SW 1271 (cell line): ENCODE measurements at regions not wholly inside any gene's neighbourhood (a gene's known extent, or its start where the extent isn't known, plus 50 kb on each side); places are given as distances from the start of the nearest gene placed in this dataset.

ENCODE experiments used
- DNase-seq, 2 experiments: peaks; one replicate each; lab custom pipeline; 2025; lab: John Stamatoyannopoulos, UW

DNA sequence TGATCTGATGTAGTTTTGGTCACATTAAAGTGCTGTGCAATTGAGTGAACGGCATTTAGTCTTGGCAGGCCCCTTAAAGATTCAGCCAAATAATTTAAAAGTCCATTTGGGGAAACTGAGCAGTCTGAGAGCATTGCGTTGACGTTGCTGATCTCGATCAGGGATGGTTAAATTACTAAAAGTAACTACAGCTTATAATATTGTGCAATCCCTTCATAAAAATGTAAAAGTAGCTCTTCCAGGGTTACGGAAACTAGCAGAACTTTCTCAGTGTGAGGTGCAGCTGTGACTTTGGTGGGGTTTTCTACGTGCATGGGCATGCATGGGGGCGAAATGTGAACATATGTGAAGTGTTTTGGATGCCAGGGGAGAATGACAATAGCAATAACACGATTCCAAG is 184.5 kb upstream of the RNF32 start:
- no peak for DNase-seq

DNA sequence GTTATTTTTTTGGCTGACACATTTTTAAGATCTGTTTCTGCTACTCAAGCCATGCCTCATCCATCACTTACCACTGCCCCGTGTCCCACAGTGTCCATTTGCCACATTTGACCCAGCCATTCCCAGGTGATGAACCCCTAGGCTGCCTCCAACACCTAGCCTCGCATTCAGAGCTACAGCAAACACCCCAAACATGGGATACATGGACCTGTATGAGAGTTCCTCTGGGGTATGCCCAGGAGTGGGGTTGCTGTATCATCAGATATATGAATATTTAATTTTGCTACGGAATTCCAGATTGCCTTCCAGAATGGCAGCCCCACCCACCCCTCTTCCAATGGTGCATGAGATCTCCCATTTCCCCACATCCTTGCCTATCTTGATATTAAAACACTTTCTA is 190.1 kb upstream of the RNF32 start:
- no peak for DNase-seq

DNA sequence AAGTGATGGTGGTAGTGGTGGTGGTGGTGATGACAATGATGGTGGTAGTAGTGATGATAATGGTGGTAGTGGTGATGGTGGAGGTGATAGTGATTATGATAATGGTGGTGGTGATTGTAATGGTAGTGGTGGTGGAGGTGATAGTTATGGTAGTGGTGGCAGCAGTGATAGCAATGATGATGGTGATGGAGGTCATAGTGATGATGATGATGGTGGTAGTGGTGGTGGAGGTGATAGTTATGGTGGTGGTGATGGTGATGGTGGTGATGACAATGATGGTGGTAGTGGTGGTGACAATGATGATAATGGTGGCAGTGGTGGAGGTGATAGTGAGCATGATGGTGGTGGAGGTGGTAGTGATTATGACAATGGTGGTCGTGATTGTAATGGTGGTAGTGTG is 191.7 kb upstream of the RNF32 start:
- no peak for DNase-seq

DNA sequence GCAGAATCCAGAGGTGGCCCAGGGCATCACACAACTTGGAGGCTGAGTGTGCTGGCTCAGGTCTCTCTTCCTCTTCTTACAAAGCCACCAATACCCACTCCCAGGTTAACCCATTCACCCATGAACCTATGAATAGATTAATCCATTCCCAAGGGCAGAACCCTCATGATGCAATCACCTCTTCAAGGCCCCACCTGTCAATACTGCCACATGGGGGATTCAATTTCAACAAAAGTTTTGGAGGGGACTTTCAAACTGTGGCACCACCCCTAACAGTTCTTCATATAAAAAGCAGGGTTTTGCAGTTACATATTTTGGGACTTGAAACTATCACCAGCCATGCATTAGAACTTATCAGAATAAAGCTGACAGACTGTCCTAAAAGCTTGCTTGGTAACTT is 193.6 kb upstream of the RNF32 start:
- no peak for DNase-seq

DNA sequence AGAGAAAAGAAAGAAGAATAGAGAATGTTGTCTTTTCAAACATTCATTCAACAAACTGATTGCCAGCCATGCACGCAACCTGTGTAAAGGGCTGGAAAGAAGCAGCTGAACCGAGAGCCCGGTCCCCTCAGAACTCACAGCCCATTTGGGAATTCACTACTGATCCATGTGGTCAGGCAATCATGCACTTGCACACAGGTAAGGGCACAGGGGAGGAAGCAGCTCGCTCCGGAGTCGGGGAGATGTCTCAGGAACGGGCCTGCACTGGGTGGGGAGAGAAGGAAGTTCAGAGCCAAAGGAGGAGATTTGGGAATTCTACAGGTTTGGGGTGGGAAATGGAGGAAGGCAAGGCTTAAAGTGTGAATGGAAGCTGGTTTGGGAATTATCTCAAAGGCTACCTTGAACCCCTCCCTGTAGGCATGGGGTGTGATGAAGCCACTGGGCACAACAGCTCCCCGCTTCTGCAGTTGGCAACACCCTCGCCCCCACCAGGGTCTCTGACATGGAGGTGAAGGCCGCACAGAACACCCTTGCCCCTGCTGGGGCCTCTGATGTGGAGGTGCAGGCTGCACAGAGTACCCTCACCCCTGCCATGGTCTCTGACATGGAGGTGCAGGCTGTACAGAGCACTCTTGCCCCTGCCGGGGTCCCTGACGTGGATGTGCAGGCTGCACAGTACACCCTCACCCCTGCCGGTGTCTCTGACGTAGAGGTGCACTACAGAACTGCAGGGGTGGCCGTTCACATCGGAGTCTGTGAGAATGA is 194.4 kb upstream of the RNF32 start:
- DNase-seq, result no peak

DNA sequence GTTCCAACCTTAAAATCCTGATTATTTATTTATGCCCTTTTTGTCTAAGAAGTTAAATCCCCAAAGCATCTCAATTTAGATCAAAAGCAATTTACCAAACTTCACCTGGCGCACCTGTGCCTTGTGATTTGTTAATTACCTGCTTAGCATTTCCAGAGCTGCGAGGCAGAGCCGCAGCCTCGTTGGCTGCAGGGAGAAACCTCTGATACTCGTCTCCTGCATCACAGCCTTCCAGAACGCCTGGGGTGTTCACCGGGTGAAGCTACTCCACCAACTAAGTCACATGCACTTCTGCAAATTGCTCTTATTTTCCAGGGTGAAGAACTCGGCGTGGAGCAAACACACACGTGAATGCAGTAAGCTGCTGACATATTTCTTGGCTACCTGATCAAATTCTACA is 198.1 kb upstream of the RNF32 start:
- DNase-seq, result no peak

DNA sequence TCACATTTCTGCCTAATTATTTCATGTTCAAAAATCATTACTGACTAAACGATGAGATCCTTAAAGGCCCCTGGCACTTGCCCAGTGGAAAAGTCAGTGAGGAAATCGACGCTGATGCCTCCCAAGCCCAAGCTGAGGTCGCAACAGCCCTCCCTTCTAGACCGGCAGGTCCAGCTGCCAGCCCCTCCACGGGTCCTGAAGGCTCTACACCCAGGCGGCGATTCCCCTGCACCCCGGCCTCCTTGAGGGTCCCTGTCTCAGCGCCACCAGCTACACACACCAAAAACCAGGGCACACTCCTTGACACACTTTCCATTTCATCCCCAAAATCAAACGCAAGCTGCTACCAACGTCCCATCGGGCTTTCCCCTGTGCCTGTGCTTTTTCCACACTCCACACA is 200.1 kb upstream of the RNF32 start:
- no peak for DNase-seq

DNA sequence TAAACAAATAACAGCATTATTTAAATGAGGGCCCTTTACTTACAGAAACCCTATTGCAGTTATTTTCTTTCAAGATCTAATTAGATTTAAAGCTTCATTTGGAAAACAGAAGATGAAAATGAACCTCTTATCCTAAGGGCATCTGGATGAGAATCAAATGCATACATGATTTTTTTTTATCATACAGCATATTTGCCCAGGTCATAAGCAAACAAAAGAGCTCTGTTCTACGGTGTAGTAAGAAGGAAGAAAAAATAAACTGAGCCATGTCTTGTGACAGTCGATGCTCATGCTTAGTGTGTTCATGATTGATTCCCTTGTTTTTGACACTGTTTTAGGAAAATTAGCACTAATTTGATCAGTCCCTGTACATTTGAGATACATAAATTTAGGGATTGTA is 202.6 kb upstream of the RNF32 start:
- DNase-seq, result no peak

DNA sequence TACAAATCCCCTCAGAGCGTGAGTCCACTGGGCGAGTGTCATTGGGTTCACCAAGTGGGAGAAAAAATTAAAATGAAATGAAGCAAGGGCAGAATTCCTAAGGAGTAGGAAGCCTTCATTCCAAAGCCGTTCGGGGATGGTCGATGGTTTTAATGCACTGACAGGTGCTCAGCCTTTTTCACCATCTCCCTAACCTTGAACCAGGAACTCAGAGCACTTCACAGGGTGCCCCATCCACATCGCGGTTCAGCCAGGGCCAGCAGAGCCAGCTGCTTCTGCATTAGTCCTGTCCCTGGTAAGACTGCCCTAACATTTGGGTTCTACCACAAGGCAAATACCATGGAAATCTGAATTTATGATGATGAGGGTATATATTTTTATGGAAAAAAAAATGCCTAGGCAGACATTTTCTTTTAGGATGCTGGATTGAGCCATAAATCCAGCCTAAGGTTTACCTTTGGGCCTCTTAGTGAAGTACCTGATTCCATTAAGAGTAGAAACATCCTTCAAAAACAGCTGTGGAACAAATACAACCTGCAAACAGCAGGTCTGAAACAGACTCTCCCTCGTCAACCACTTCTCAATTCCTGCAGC is 203.5 kb upstream of the RNF32 start:
- no peak for DNase-seq

DNA sequence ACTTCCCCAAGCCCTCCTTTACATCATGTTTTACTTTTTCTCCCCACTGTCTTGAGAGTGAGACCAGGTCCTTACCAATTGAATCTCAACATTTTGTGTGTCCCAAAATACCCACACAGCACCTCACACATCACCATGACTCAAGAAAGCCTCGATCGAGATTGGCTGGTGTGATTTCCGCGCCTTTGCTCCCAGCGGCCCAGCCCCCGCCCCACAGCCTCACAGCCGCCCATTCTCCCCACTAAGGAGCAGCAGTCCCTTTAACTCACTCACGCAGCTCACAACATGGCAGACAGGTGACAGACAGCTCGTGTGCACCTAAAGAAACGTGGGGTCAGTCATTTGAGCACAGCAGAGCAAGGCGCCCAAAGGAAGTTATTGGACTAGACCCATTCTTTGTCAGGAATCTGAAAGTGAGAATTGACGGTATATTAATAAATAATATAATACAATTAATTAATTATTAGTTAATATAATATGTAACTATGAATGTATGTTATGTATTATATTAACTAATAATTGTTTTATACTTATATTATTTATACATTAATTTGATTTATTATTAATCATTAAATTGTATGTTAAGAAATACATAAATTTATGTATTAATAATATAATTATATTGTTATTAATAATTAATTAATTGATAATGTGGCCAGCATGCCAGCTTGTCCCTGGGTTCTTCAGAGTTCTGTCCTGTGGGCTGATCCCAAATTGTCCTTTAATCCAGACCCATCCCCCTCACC is 204.9 kb upstream of the RNF32 start:
- no peak for DNase-seq

DNA sequence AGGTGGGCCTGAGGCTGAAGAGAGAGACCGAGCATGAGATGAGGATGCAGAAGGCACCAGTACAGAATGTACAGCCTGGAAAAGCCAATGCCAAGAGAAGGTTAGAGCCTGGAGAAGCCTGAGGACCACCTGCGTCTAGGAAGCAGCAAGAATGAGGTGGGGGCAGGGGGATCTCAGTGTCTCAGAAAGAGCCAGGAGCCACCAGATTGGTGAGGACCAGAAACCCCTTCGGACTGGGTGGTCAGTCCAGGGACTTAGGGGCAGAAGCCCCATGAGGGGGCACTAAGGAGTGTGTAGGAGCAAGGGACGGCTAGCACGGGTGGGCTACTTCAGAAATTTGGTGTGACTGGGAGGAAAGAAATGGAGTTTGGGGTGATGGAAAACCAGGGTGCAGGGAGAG is 205.9 kb upstream of the RNF32 start:
- DNase-seq, result no peak

DNA sequence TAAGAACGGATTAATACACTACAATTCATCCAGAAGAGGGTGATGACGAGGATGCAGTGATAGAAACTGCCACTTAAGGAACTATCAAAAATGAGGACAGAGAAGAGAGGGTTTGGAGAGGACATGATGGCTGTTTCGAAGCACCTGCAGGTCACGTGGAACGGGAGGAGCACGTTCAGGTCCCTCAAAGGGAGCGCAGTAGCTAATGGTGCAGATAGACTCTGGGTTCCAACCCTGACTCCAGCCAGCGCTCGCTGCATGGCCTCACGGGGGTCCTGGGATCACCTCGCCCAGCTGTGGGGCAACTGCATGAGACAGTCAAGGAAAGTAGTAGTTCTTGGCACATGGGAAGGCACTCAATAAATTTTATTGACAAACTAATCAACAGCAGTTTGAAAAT is 208.6 kb upstream of the RNF32 start:
- no peak for DNase-seq

DNA sequence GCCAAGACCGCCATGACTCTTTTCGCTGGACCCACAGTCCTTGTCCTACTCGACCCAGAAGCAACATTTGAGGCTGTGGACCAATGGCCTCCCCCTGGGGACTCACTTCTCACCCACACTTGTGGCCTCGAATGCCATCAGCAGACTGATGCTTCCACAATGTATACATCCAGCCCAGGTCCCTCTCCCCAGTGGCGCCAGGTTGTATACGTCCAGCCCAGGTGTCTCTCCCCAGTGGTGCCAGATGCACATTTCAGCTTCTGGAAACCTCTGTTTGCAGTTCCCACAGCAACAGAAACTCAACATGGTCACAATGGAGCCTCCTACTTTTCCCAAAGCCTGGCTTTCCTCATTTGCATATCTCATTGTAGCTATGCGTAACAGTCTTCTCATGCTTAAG is 210.5 kb upstream of the RNF32 start:
- no peak for DNase-seq

DNA sequence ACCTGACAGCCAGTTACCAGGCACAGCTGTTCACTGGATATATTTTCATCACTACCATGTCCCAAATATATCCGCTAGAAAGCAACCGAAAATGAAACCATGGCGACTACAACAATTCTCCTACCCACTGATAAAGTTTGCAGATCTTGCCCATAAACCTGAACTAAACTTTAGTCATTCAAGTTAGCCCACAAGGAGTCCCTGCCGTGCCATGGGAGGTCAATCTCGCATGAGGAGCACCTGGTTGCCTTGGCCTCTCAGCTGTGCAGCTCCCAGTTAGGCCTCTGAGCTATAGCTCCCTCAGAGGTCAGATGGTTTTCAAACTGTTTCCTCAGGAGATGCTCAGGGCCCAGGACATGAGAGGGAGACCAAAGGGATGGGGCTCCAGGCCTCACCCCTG is 211.1 kb upstream of the RNF32 start:
- no peak for DNase-seq

DNA sequence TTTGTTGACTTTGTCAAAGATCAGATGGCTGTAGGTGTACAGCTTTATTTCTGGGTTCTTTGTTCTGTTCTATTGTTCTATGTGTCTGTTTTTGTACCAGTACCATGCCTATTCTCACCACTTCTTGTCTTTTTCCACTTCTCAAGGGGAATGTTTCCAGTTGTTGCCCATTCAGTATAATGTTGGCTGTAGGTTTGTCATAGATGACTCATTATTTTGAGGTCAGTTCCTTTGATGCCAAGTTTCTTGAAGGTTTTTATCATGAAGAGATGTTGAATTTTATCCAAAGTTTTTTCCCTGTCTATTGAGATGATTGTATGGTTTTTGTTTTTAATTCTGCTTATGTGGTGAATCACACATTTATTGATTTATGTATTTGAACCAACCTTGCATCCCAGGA is 216.7 kb upstream of the RNF32 start:
- no peak for DNase-seq

DNA sequence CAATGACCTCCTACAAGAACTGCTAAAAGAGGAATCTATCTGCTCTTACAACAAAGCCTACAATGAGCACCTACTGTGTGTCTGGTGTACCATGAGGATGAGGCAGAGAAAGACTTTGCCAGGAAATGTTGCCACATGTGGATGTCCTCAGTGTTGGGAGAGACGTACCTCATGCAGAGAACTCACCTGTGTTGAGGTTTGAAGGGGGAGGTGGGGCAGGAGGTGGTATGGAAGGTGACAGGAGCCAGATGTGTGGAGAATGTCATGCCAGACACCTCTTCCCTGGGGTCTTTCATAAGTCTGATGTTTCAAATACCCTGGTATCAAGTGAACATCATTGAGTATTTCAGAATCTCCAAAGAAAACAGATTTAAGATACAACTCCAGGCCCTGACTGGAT is 220.1 kb upstream of the RNF32 start:
- no peak for DNase-seq

DNA sequence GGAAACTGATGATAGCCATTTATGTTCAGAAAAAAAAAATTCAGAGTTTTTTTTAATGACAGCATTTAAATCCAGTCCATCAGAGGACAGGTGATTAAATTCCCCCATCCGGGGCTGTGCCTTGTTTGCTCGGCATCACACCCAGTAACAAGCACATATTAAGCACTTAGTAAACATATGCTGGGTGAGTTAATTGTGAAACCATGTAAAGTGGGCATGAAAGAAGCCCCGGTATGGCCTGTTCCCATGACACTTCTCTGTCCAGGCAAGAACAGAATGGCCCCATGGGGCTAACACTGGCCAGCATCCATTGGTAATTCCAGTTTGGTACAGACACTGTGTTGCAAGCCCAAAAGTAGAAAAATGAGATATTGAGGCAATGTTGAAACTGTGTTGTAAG is 220.8 kb upstream of the RNF32 start:
- no peak for DNase-seq

DNA sequence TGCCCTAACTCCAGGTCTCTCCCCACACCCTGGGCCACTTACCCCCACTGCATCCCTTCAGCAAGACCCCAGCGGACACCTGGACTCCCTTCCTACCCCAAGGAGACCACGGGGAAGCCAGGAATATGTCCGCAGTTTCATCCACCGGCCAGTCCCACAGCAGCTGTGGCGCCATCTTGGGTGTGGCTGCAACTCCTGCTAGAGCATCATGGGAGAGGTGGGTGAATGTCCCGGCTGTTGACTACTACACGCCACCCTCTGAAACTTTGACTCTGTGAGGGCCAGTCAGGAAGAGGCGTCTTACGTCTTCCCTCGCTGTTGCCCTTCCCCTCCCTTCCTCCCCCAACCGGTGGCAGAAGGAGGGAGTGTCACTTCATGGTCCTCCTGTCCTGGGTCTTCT is 238.3 kb upstream of the RNF32 start:
- DNase-seq, result no peak

DNA sequence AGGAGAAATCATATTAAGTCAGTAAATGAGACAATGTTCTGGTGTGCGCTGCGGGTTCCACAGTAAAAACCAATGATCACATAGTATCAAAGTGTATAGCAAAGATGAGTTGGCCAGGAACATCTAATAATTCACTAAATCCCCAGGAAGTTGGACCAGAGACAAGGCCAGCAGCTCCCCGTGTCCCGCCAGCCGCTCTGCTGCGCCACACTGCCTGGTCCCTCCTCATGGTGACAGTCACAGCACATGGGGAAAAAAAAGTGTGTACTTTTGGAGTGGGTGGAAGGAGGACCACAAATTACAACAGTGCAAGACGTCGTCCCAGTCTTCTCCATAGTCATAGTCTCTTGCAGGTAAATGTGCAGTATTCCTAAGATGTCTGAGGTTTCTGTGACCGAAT is 239.0 kb upstream of the RNF32 start:
- DNase-seq, result no peak

DNA sequence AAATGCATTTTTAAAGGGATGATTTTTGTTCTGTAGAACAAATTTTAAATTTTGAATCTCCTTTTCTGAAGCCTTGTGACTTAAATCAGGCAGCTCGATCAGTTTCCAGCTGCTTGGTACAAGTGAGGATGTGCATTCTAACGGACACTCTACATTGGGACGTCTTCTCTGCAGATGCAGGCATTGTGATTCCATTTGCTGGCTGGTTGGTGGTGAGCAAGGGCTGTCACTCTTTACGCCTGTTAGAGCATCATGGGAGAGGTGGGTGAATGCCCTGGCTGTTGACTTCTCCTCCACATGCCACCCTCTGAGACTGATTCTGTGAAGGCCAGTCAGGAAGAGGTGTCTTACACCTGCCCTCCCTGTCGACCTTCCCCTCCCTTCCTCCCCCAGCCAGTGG is 240.5 kb upstream of the RNF32 start:
- no peak for DNase-seq

DNA sequence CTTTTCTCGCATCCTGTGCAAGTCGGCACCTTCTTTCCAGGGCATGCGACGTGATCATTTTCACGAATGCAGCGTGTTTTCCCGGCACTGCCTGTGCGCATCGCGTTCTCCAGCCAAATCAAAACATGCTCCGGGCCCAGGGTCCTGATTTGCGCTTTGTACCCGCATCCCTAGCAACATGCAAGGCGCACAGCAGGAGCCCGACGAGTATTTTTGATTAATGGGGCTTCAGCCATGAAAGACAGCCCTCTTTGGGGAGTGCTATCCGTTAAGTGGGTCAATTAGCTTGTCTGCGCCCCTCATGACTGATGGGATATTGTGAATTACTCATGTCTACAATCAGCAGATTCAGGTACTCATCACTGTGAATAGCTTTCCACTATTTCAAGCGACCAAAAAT is 243.3 kb upstream of the RNF32 start:
- DNase-seq, result no peak

DNA sequence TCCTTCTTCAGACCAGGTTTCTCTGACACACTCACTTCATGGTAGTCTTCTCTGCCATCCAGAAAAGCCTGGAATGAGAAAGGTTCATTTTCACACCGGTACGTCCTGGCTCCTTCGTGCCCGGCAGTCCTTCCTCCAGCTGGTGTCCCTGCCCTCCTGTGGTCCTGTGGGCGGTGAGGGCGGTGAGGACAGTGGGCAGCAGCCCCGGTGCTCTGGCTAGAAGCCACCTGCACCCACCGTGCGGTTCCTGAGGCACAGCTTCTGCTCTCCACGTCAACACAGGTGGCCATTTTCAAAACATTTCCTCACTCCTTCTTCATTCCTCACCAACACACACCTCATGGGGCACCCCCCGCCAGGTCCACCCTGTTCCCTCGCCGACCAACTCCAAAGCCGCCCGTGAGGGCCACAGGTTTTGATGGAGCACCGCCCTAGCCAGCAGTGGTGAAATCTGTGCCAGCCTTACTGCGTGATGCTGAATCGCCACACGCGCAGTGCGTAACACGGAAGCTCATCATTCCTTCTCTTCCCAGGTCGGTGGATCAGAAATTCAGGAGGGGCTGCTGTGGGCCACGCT is 251.4 kb upstream of the RNF32 start:
- DNase-seq, result no peak

DNA sequence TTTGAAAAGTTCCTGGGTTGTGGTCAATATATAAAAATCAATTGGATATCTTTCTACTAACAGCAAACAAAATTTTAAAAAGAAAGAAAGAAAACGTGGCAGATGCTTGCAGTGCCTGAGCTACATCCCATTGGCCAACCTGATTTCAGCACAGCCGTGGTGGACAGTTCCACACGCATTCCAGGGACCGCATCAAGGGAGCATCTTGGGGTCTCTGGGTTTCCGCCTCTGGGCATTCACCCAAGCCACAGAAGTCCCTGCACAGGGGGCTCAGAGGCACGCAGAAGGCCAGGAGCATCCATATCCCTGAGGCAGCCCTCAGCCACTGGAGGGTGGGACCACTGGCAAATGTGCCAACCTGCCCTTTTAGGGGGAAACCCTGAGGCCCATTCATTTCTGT is 254.5 kb upstream of the RNF32 start:
- no peak for DNase-seq
